ENCODE measurements at regions not wholly inside any gene's neighbourhood (a gene's known extent, or its start where the extent isn't known, plus 50 kb on each side); places are given as distances from the start of the nearest gene placed in this dataset.

- TF ChIP-seq POLR2AphosphoS5 (IDR thresholded peaks at IDR 0.05) = no peak
- TF ChIP-seq, protein P1, sequence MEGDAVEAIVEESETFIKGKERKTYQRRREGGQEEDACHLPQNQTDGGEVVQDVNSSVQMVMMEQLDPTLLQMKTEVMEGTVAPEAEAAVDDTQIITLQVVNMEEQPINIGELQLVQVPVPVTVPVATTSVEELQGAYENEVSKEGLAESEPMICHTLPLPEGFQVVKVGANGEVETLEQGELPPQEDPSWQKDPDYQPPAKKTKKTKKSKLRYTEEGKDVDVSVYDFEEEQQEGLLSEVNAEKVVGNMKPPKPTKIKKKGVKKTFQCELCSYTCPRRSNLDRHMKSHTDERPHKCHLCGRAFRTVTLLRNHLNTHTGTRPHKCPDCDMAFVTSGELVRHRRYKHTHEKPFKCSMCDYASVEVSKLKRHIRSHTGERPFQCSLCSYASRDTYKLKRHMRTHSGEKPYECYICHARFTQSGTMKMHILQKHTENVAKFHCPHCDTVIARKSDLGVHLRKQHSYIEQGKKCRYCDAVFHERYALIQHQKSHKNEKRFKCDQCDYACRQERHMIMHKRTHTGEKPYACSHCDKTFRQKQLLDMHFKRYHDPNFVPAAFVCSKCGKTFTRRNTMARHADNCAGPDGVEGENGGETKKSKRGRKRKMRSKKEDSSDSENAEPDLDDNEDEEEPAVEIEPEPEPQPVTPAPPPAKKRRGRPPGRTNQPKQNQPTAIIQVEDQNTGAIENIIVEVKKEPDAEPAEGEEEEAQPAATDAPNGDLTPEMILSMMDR (IDR thresholded peaks at IDR 0.05) = no peak
- no peak for TF ChIP-seq POLR2A (IDR thresholded peaks at IDR 0.05; ENCODE audit: low read depth)
These were observed 295.2 kb downstream of the NUAK1 start for GRCh38 chr12:105843561-105843960.

Measured in esophagus muscularis mucosa (tissue), 3 donors.